SK-N-SH treated with all-trans-retinoic acid at 6 μM for 48 hours (cell line): ENCODE measurements at regions not wholly inside any gene's neighbourhood (a gene's known extent, or its start where the extent isn't known, plus 50 kb on each side); places are given as distances from the start of the nearest gene placed in this dataset.
"Not testable (repeated sequence)": the region's sequence is repeated elsewhere in the genome, so short reads cannot be mapped to it uniquely, and the experiment has no call there.

Experiments used
- ATAC-seq: fragments of 200-7000 bp; cut with Tn5 transposase; 3 replicates; pipeline ENCODE4 v1.9.1; 2020; ENCODE audit warnings: mild to moderate bottlenecking, moderate library complexity
- ARNTL ChIP-seq: fragments of 450-650 bp; formaldehyde crosslinking; IDR thresholded peaks from 2 replicates; pipeline ENCODE4 v1.5.0; 2020; ENCODE audit warnings: low read depth, mild to moderate bottlenecking, moderate library complexity, borderline replicate concordance
- BACH2 ChIP-seq: fragments of 250-450 bp; sonication (Bioruptor Pico); IDR thresholded peaks from 2 replicates; pipeline ENCODE4 v1.9.0; 2021; ENCODE audit warnings: mild to moderate bottlenecking, borderline replicate concordance
- CREB5 ChIP-seq: fragments of 250-450 bp; sonication (Bioruptor Pico); IDR thresholded peaks from 2 replicates; pipeline ENCODE4 v1.5.1; 2020; ENCODE audit warnings: low read depth, mild to moderate bottlenecking, moderate library complexity
- CSDC2 ChIP-seq: fragments of 250-450 bp; sonication (Bioruptor Pico); IDR thresholded peaks from 2 replicates; pipeline ENCODE4 v1.5.0; 2020; ENCODE audit warnings: mild to moderate bottlenecking, moderate library complexity
- CSRNP3 ChIP-seq: fragments of 250-450 bp; sonication (Bioruptor Pico); IDR thresholded peaks from 2 replicates; pipeline ENCODE4 v1.5.1; 2021; ENCODE audit warnings: mild to moderate bottlenecking, moderate library complexity
- ESRRG ChIP-seq: fragments of 250-450 bp; sonication (Bioruptor Pico); IDR thresholded peaks from 2 replicates; pipeline ENCODE4 v1.6.1; 2021; ENCODE audit warnings: mild to moderate bottlenecking
- GLIS3 ChIP-seq: fragments of 250-450 bp; sonication (Bioruptor Pico); IDR thresholded peaks from 2 replicates; pipeline ENCODE4 v1.5.0; 2020; ENCODE audit warnings: mild to moderate bottlenecking, moderate library complexity
- OSR1 ChIP-seq: fragments of 250-450 bp; sonication (Bioruptor Pico); IDR thresholded peaks from 2 replicates; pipeline ENCODE4 v1.8.0; 2022; ENCODE audit warnings: moderate library complexity, mild to moderate bottlenecking, inconsistent platforms
- POU6F1 ChIP-seq: fragments of 250-450 bp; sonication (Bioruptor Pico); IDR thresholded peaks from 2 replicates; pipeline ENCODE4 v1.8.0; 2021; ENCODE audit warnings: low read depth, mild to moderate bottlenecking, moderate library complexity, borderline replicate concordance
- PPARA ChIP-seq: fragments of 250-450 bp; sonication (Bioruptor Pico); IDR thresholded peaks from 2 replicates; pipeline ENCODE4 v1.5.0; 2020; ENCODE audit warnings: mild to moderate bottlenecking, borderline replicate concordance
- RARB ChIP-seq: fragments of 250-450 bp; sonication (Bioruptor Pico); IDR thresholded peaks from 2 replicates; pipeline ENCODE4 v1.8.0; 2021; ENCODE audit warnings: mild to moderate bottlenecking, moderate library complexity
- SNAI2 ChIP-seq: fragments of 250-450 bp; sonication (Bioruptor Pico); IDR thresholded peaks from 2 replicates; pipeline ENCODE4 v1.5.0; 2020; ENCODE audit warnings: mild to moderate bottlenecking, moderate library complexity
- TCF4 ChIP-seq: fragments of 250-450 bp; sonication (Bioruptor Pico); IDR thresholded peaks from 2 replicates; pipeline ENCODE4 v1.8.0; 2021; ENCODE audit warnings: mild to moderate bottlenecking, moderate library complexity, borderline replicate concordance
- TOX ChIP-seq: fragments of 250-450 bp; sonication (Bioruptor Pico); IDR thresholded peaks from 2 replicates; pipeline ENCODE4 v1.8.0; 2021; ENCODE audit warnings: mild to moderate bottlenecking, moderate library complexity, borderline replicate concordance
- TSHZ2 ChIP-seq: fragments of 250-450 bp; sonication (Bioruptor Pico); IDR thresholded peaks from 2 replicates; pipeline ENCODE4 v1.5.0; 2020; ENCODE audit warnings: mild to moderate bottlenecking, moderate library complexity
- ZC3H10 ChIP-seq: fragments of 250-450 bp; sonication (Bioruptor Pico); IDR thresholded peaks from 2 replicates; pipeline ENCODE4 v1.5.1; 2021; ENCODE audit warnings: mild to moderate bottlenecking, moderate library complexity
- ZFP3 ChIP-seq: fragments of 250-450 bp; sonication (Bioruptor Pico); IDR thresholded peaks from 2 replicates; pipeline ENCODE4 v1.5.0; 2020; ENCODE audit warnings: mild to moderate bottlenecking, moderate library complexity
- ZFP30 ChIP-seq: fragments of 450-650 bp; formaldehyde crosslinking; IDR thresholded peaks from 2 replicates; pipeline ENCODE4 v1.5.0; 2022; ENCODE audit warnings: mild to moderate bottlenecking, moderate library complexity
- ZNF565 ChIP-seq: fragments of 450-650 bp; formaldehyde crosslinking; conservative IDR thresholded peaks from 2 replicates; pipeline ENCODE4 v1.5.0; 2020; ENCODE audit warnings: low read depth, mild to moderate bottlenecking, moderate library complexity
- ZNF70 ChIP-seq: fragments of 450-650 bp; formaldehyde crosslinking; IDR thresholded peaks from 2 replicates; pipeline ENCODE4 v1.5.0; 2020; ENCODE audit warnings: mild to moderate bottlenecking, moderate library complexity
- ZNF8 ChIP-seq: fragments of 450-650 bp; formaldehyde crosslinking; IDR thresholded peaks from 2 replicates; pipeline ENCODE4 v1.5.0; 2020; ENCODE audit warnings: mild to moderate bottlenecking, moderate library complexity
- TF ChIP-seq, protein P1 (sequence below): fragments of 250-450 bp; sonication (Bioruptor Pico); IDR thresholded peaks from 2 replicates; pipeline ENCODE4 v1.8.0; 2020; ENCODE audit warnings: mild to moderate bottlenecking, moderate library complexity, borderline replicate concordance

- ATAC-seq = not testable (repeated sequence)
Observed at GRCh38 chr21:25181690-25182089, 425.6 kb downstream of the MRPL39 start.

- TF ChIP-seq ZNF8 (no peak), RARB (CRISPR knock-in tag) (no peak), CSRNP3 (CRISPR knock-in tag) (no peak), ZFP30 (CRISPR knock-in tag) (no peak), POU6F1 (CRISPR knock-in tag) (no peak), OSR1 (CRISPR knock-in tag) (no peak), BACH2 (CRISPR knock-in tag) (no peak), ARNTL (CRISPR knock-in tag) (no peak), GLIS3 (CRISPR knock-in tag) (no peak), ZNF565 (CRISPR knock-in tag) (no peak), CSDC2 (CRISPR knock-in tag) (no peak), ZNF70 (CRISPR knock-in tag) (no peak), TCF4 (CRISPR knock-in tag) (no peak), TOX (CRISPR knock-in tag) (no peak), ESRRG (CRISPR knock-in tag) (no peak), ZC3H10 (CRISPR knock-in tag) (no peak), PPARA (CRISPR knock-in tag) (no peak), SNAI2 (CRISPR knock-in tag) (no peak)
- TF ChIP-seq, protein P1, sequence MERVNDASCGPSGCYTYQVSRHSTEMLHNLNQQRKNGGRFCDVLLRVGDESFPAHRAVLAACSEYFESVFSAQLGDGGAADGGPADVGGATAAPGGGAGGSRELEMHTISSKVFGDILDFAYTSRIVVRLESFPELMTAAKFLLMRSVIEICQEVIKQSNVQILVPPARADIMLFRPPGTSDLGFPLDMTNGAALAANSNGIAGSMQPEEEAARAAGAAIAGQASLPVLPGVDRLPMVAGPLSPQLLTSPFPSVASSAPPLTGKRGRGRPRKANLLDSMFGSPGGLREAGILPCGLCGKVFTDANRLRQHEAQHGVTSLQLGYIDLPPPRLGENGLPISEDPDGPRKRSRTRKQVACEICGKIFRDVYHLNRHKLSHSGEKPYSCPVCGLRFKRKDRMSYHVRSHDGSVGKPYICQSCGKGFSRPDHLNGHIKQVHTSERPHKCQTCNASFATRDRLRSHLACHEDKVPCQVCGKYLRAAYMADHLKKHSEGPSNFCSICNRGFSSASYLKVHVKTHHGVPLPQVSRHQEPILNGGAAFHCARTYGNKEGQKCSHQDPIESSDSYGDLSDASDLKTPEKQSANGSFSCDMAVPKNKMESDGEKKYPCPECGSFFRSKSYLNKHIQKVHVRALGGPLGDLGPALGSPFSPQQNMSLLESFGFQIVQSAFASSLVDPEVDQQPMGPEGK = no peak
- TF ChIP-seq, all 23 proteins: peak for 0
- ATAC-seq = no peak
Observed at GRCh38 chr21:25179116-25179515, 428.2 kb downstream of the MRPL39 start.

DNA sequence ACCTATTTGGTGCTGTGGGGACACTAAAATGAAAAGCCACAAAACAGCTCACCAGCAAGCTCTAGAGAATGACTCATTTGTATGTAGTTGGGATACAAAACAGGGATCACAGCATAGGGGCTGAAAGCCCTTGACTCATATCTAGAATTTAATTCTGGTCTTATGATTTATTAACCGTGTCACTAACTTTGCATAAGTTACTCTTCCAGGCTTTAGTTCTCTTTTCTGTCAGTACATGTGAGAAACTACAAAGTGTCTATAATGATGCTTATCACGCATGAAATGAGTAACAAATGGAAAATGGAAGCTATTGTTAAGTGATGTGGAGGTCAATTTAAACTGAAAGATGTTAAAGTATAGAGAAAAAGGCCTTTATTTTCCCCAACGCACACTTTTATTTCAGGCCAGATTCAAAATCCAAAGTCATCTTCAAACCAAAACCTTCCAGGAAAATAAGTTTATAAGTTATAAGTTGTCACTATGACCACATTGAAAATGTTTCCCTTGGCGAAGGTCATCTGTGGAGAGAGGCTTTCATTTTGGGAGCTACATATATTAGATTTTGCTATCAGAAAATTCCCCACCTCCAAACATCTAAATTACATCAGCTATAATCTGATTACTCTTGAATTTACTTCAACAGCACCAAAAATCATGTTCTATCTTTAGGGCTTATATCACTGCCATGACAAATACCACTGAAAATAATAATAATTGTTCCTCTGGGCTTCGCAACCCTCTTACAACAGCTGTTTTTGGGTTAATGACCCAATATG is 430.5 kb downstream of the MRPL39 start:
- peak; percentile 94 for ATAC-seq
- TF ChIP-seq, protein P1 = peak; percentile 90
- no peak for TF ChIP-seq PPARA (CRISPR knock-in tag)
- TF ChIP-seq GLIS3 (CRISPR knock-in tag) = peak; percentile 25; the same call in 1 of the 2 replicates
- TF ChIP-seq ESRRG (CRISPR knock-in tag) = no peak
- TF ChIP-seq TCF4 (CRISPR knock-in tag) = peak; percentile 47; the same call in 1 of the 2 replicates
- TF ChIP-seq CSRNP3 (CRISPR knock-in tag) = peak; percentile 59; the same call in 1 of the 2 replicates
- TF ChIP-seq SNAI2 (CRISPR knock-in tag) = no peak
- no peak for TF ChIP-seq ZNF8
- no peak for TF ChIP-seq CSDC2 (CRISPR knock-in tag)
- TF ChIP-seq TSHZ2 (CRISPR knock-in tag) = no peak; the same call in 1 of the 2 replicates
- peak; percentile 93 for TF ChIP-seq ZC3H10 (CRISPR knock-in tag)
- no peak for TF ChIP-seq ZFP30 (CRISPR knock-in tag)
- peak; percentile 61; the same call in 1 of the 2 replicates for TF ChIP-seq CREB5 (CRISPR knock-in tag)
- no peak for TF ChIP-seq OSR1 (CRISPR knock-in tag)
- TF ChIP-seq ARNTL (CRISPR knock-in tag) = no peak
- TF ChIP-seq ZFP3 (CRISPR knock-in tag) = no peak
- no peak for TF ChIP-seq ZNF70 (CRISPR knock-in tag)
- TF ChIP-seq BACH2 (CRISPR knock-in tag) = no peak
